HepG2 (cell line): ENCODE measurements at regions not wholly inside any gene's neighbourhood (a gene's known extent, or its start where the extent isn't known, plus 50 kb on each side); places are given as distances from the start of the nearest gene placed in this dataset.

Source experiments
- ADNP ChIP-seq: sonication (generic); formaldehyde crosslinking; IDR thresholded peaks from 2 replicates; pipeline ENCODE4 v1.4.0; 2020; ENCODE audit warnings: missing genetic modification reagents
- HDAC6 ChIP-seq: fragments of 200-600 bp; sonication (generic); IDR thresholded peaks from 2 replicates; pipeline ENCODE4 v1.7.0; 2017; ENCODE audit warnings: mild to moderate bottlenecking, antibody characterized with exemption, low read length, low read depth
- IRF2 ChIP-seq: IDR thresholded peaks from 2 replicates; pipeline ENCODE4 v1.6.1; 2018; ENCODE audit warnings: missing genetic modification reagents, missing compliant biosample characterization
- RXRB ChIP-seq: IDR thresholded peaks from 2 replicates; pipeline ENCODE4 v1.6.1; 2016; ENCODE audit warnings: borderline replicate concordance, missing genetic modification reagents, missing compliant biosample characterization
- SIN3A ChIP-seq: IDR thresholded peaks from 2 replicates; pipeline ENCODE4 v1.6.1; 2011; ENCODE audit warnings: low read depth, mild to moderate bottlenecking, control low read depth, low read length, borderline replicate concordance
- TP53 ChIP-seq: sonication (generic); formaldehyde crosslinking; conservative IDR thresholded peaks from 2 replicates; pipeline ENCODE4 v1.4.0; 2020; ENCODE audit warnings: missing genetic modification reagents
- ZNF549 ChIP-seq: sonication (generic); formaldehyde crosslinking; IDR thresholded peaks from 2 replicates; pipeline ENCODE4 v1.5.0; 2020; ENCODE audit warnings: missing genetic modification reagents
- ZNF724P ChIP-seq: sonication (generic); formaldehyde crosslinking; IDR thresholded peaks from 2 replicates; pipeline ENCODE4 v1.8.0; 2022; ENCODE audit warnings: missing genetic modification reagents, borderline replicate concordance
- TF ChIP-seq, protein P1 (sequence below): IDR thresholded peaks from 2 replicates; pipeline ENCODE4 v1.6.1; 2016; ENCODE audit warnings: missing biosample characterization, missing genetic modification reagents, low read depth
- TF ChIP-seq, protein P2 (sequence below): sonication (generic); formaldehyde crosslinking; IDR thresholded peaks from 2 replicates; pipeline ENCODE4 v1.5.0; 2020; ENCODE audit warnings: mild to moderate bottlenecking, missing genetic modification reagents, moderate library complexity
- TF ChIP-seq, protein P3 (sequence below): sonication (generic); formaldehyde crosslinking; conservative IDR thresholded peaks from 2 replicates; pipeline ENCODE4 v1.4.0; 2020; ENCODE audit warnings: missing genetic modification reagents

DNA sequence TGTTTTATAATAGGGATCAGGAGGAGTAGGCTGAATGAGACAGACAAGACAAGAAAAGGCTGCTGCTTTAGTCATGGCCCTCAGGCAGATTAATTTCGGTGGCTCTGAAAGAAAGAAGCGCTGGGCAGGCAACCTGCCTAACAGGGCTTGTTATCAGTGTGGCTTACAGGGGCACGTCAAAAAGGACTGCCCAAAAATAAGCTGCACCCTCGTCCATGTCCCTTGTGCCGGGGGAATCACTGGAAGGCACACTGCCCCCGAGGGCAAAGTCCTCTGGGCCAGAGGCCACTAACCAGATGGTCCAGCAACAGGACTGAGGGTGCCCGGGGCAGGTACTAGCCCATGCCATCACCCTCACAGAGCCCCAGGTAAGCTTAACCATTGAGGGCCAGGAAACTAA, 188.5 kb downstream of the IGSF11 start:
- TF ChIP-seq SIN3A, result no peak
- TF ChIP-seq, protein P1, sequence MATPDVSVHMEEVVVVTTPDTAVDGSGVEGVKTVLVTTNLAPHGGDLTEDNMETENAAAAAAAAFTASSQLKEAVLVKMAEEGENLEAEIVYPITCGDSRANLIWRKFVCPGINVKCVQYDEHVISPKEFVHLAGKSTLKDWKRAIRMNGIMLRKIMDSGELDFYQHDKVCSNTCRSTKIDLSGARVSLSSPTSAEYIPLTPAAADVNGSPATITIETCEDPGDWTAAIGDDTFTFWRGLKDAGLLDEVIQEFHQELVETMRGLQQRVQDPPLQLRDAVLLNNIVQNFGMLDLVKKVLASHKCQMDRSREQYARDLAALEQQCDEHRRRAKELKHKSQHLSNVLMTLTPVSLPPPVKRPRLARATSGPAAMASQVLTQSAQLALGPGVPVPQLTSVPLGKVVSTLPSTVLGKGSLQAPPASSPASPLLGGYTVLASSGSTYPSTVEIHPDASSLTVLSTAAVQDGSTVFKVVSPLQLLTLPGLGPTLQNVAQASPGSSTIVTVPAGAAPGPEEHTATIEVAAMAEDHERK (CRISPR knock-in tag), result no peak
- TF ChIP-seq IRF2 (CRISPR knock-in tag), result no peak
- TF ChIP-seq, protein P2, sequence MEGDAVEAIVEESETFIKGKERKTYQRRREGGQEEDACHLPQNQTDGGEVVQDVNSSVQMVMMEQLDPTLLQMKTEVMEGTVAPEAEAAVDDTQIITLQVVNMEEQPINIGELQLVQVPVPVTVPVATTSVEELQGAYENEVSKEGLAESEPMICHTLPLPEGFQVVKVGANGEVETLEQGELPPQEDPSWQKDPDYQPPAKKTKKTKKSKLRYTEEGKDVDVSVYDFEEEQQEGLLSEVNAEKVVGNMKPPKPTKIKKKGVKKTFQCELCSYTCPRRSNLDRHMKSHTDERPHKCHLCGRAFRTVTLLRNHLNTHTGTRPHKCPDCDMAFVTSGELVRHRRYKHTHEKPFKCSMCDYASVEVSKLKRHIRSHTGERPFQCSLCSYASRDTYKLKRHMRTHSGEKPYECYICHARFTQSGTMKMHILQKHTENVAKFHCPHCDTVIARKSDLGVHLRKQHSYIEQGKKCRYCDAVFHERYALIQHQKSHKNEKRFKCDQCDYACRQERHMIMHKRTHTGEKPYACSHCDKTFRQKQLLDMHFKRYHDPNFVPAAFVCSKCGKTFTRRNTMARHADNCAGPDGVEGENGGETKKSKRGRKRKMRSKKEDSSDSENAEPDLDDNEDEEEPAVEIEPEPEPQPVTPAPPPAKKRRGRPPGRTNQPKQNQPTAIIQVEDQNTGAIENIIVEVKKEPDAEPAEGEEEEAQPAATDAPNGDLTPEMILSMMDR (CRISPR knock-in tag), result no peak
- TF ChIP-seq ZNF724P (CRISPR knock-in tag), result no peak
- no peak for TF ChIP-seq ADNP (CRISPR knock-in tag)
- no peak for TF ChIP-seq TP53
- TF ChIP-seq HDAC6, result no peak
- TF ChIP-seq, protein P3, sequence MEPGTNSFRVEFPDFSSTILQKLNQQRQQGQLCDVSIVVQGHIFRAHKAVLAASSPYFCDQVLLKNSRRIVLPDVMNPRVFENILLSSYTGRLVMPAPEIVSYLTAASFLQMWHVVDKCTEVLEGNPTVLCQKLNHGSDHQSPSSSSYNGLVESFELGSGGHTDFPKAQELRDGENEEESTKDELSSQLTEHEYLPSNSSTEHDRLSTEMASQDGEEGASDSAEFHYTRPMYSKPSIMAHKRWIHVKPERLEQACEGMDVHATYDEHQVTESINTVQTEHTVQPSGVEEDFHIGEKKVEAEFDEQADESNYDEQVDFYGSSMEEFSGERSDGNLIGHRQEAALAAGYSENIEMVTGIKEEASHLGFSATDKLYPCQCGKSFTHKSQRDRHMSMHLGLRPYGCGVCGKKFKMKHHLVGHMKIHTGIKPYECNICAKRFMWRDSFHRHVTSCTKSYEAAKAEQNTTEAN, result no peak
- TF ChIP-seq RXRB, result no peak
- TF ChIP-seq ZNF549 (CRISPR knock-in tag), result no peak
